B cell (primary cell): ENCODE measurements at regions not wholly inside any gene's neighbourhood (a gene's known extent, or its start where the extent isn't known, plus 50 kb on each side); places are given as distances from the start of the nearest gene placed in this dataset.

ENCODE experiments used
- ATAC-seq: fragments of 200-7000 bp; cut with Tn5 transposase; one replicate; pipeline ENCODE4 v1.10.0; 2021; ENCODE audit warnings: low read depth, mild to moderate bottlenecking, moderate number of reproducible peaks, moderate library complexity
- CTCF ChIA-PET: fragments of 350-600 bp; sonication (Branson Sonifier 250); formaldehyde crosslinking; loops from one replicate; lab custom pipeline; 2021; ENCODE audit warnings: antibody characterized with exemption, inconsistent platforms; lab: Charles Lee
- POLR2A ChIA-PET: fragments of 350-600 bp; sonication (Branson Sonifier 250); formaldehyde crosslinking; loops from one replicate; lab custom pipeline; 2021; ENCODE audit warnings: antibody characterized with exemption; lab: Charles Lee
- DNase-seq: peaks from one replicate; pipeline ENCODE4 v3.0.0; 2013
- H2AFZ ChIP-seq: 2 replicates; pipeline ENCODE4 v1.6.1; 2012; ENCODE audit warnings: mild to moderate bottlenecking, low read depth, low read length; ENCODE audit not compliant: insufficient read depth, poor library complexity, severe bottlenecking
- H3K27ac ChIP-seq, 2 donors: 1 replicate in 1 of 2; 2 replicates in 1 of 2; pipeline ENCODE4 v1.5.1; 2012 to 2013; ENCODE audit warnings: low read length in 2 of 2, mild to moderate bottlenecking in 2 of 2, moderate library complexity in 1 of 2
- H3K27me3 ChIP-seq, 4 experiments: fragments of 200-600 bp in 1 of 4; sonication (generic) in 1 of 4; replicated peaks in 1 of 4; 1 replicate in 2 of 4; 2 replicates in 2 of 4; pipeline versions ENCODE4 v1.6.1 to v1.7.0; 2013 to 2016; ENCODE audit warnings: low read length in 3 of 4, mild to moderate bottlenecking in 2 of 4, mixed read lengths in 1 of 4, moderate library complexity in 1 of 4; ENCODE audit not compliant: insufficient read depth in 4 of 4, control insufficient read depth in 3 of 4; ENCODE audit errors: control extremely low read depth in 1 of 4
- H3K36me3 ChIP-seq, 2 experiments: replicated peaks in 1 of 2; 1 replicate in 1 of 2; 2 replicates in 1 of 2; pipeline versions ENCODE4 v1.6.1 to v1.7.1; 2013; ENCODE audit warnings: low read length in 1 of 2; ENCODE audit not compliant: insufficient read depth in 2 of 2, control insufficient read depth in 1 of 2; ENCODE audit errors: control extremely low read depth in 1 of 2, extremely low read depth in 1 of 2
- H3K4me1 ChIP-seq, 2 donors: fragments of 200-600 bp in 1 of 2; sonication (generic) in 1 of 2; 1 replicate in 1 of 2; 2 replicates in 1 of 2; pipeline versions ENCODE4 v1.5.1 to v1.6.1; 2013 to 2017; ENCODE audit warnings: low read length in 2 of 2; ENCODE audit not compliant: control insufficient read depth in 2 of 2, insufficient read depth in 2 of 2
- H3K4me2 ChIP-seq: replicated peaks from 2 replicates; pipeline ENCODE3; 2012; ENCODE audit warnings: mild to moderate bottlenecking, low read depth, low read length; ENCODE audit not compliant: poor library complexity, severe bottlenecking
- H3K4me3 ChIP-seq, 5 experiments: fragments of 200-600 bp in 1 of 5; sonication (generic) in 1 of 5; 1 replicate in 3 of 5; 2 replicates in 2 of 5; pipeline versions ENCODE4 v1.5.1 to v1.7.0; 2011 to 2016; ENCODE audit warnings: low read length in 4 of 5, mild to moderate bottlenecking in 4 of 5, low read depth in 2 of 5, control low read depth in 1 of 5, moderate library complexity in 1 of 5; ENCODE audit not compliant: insufficient read depth in 1 of 5; ENCODE audit errors: control extremely low read depth in 1 of 5, extremely low read depth in 1 of 5
- H3K79me2 ChIP-seq: fragments of 200-600 bp; sonication (generic); one replicate; pipeline ENCODE4 v1.6.0; 2016; ENCODE audit warnings: low read length; ENCODE audit not compliant: control insufficient read depth, insufficient read depth
- H3K9ac ChIP-seq: fragments of 200-600 bp; sonication (generic); 2 replicates; pipeline ENCODE4 v1.6.1; 2017; ENCODE audit warnings: mild to moderate bottlenecking, low read length, moderate library complexity
- H3K9me3 ChIP-seq, 3 donors: one replicate each; pipeline versions ENCODE4 v1.6.1 to v1.7.1; 2013; ENCODE audit warnings: low read length in 2 of 3; ENCODE audit not compliant: control insufficient read depth in 2 of 3, insufficient read depth in 1 of 3; ENCODE audit errors: control extremely low read depth in 1 of 3
- H4K20me1 ChIP-seq: 2 replicates; pipeline ENCODE4 v1.6.0; 2012; ENCODE audit warnings: mild to moderate bottlenecking, low read length; ENCODE audit not compliant: insufficient read depth, control insufficient read depth, poor library complexity, severe bottlenecking
- H3K27ac Mint-ChIP-seq: one replicate; pipeline ENCODE4 v1.8.0; 2021; ENCODE audit warnings: mixed read lengths
- H3K27me3 Mint-ChIP-seq: one replicate; pipeline ENCODE4 v1.8.0; 2021; ENCODE audit warnings: mixed read lengths
- H3K4me1 Mint-ChIP-seq: one replicate; pipeline ENCODE4 v1.8.0; 2021; ENCODE audit warnings: mixed read lengths
- H3K4me3 Mint-ChIP-seq: one replicate; pipeline ENCODE4 v1.8.0; 2021; ENCODE audit warnings: mixed read lengths
- H3K9me3 Mint-ChIP-seq: one replicate; pipeline ENCODE4 v1.8.0; 2022; ENCODE audit warnings: mixed read lengths; ENCODE audit not compliant: insufficient read depth
- EZH2 ChIP-seq: IDR thresholded peaks from 2 replicates; pipeline ENCODE4 v1.6.1; 2012; ENCODE audit warnings: borderline replicate concordance, low read depth, mild to moderate bottlenecking, moderate library complexity, low read length; ENCODE audit not compliant: insufficient read depth, poor library complexity, severe bottlenecking
- WGBS: methylation state at CpG from one replicate; pipeline ENCODE4 v1.1.5; 2013; ENCODE audit warnings: missing lambda C conversion rate; ENCODE audit not compliant: insufficient coverage; 5-methylcytosine and 5-hydroxymethylcytosine counted together
- intact Hi-C: fragments of 100-400 bp; cut with micrococcal nuclease; formaldehyde crosslinking; loops from one replicate; pipeline ENCODE4 v1.10.0; 2022
- TF ChIP-seq, protein P1 (sequence below): fragments of 200-600 bp; IDR thresholded peaks from one replicate; pipeline ENCODE4 v1.8.0; 2022; ENCODE audit warnings: antibody characterized with exemption, mild to moderate bottlenecking

DNA sequence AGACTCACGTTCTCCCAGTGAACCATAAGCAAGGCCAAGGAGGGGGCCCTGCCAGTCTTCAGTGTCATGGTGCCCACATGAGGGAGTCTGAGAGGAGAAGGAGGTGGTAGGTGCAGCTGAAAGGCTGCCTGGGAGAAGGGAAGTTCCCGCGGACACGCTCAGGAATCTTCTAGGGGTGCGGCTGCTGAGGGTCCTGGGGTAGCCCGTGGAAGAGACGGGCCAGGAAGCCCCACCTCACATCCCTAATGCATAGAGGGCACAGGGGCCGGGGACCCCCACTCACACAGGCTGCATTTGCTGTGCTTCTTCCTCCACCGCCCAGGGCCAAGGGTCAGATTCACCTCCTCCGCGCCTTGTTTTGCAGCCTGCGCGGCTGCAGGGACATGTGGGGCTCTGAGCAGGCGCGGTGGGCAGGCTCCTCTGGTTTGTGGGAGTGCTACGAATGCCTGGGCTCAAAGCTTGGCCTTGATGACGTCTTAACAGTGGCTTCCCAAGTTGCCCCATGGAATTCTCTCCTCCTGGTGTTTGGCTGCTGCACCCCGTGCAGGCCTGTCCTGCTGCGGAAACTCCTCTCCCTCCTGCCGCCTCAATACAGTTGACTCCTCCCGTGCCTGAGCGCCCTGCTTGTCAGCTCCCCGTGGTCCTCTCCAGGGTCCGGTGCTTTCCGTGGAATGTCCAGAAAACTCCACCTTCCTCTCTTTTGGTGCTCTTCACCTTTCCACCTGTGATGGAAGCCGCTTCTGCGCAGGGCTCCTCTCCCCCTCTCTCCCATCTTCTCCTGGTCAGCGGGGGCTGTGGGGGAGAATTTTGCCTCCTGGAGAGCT, 95.7 kb downstream of the VAPA start:
- no peaks in the 10 kb centered on the region for H3K27me3 ChIP-seq
- H3K4me1 Mint-ChIP-seq = peaks cover 4% of the 10 kb centered on the region
- ChIA-PET POLR2A (no interaction called here), CTCF (no interaction called here)
- H3K9me3 Mint-ChIP-seq = no peaks in the 10 kb centered on the region
- no peak for TF ChIP-seq EZH2
- TF ChIP-seq, protein P1, sequence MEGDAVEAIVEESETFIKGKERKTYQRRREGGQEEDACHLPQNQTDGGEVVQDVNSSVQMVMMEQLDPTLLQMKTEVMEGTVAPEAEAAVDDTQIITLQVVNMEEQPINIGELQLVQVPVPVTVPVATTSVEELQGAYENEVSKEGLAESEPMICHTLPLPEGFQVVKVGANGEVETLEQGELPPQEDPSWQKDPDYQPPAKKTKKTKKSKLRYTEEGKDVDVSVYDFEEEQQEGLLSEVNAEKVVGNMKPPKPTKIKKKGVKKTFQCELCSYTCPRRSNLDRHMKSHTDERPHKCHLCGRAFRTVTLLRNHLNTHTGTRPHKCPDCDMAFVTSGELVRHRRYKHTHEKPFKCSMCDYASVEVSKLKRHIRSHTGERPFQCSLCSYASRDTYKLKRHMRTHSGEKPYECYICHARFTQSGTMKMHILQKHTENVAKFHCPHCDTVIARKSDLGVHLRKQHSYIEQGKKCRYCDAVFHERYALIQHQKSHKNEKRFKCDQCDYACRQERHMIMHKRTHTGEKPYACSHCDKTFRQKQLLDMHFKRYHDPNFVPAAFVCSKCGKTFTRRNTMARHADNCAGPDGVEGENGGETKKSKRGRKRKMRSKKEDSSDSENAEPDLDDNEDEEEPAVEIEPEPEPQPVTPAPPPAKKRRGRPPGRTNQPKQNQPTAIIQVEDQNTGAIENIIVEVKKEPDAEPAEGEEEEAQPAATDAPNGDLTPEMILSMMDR = no peak
- intact Hi-C loops = no loop called here
- no peak overlapping the region for H3K9ac ChIP-seq
- DNase-seq (no peak), ATAC-seq (no peak)
- no peaks in the 10 kb centered on the region for H4K20me1 ChIP-seq
- H3K9me3 ChIP-seq = no peaks in the 10 kb centered on the region
- no peak overlapping the region for H3K4me3 Mint-ChIP-seq
- no peak overlapping the region for H3K27ac ChIP-seq
- peaks cover 8% of the 10 kb centered on the region for H3K27me3 Mint-ChIP-seq
- H3K4me1 ChIP-seq = peaks cover 3 to 4% of the 10 kb centered on the region in 2 donors
- WGBS = 95% methylated on average over 19 of the region's 28 CpGs
- H3K4me2 ChIP-seq = no peak overlapping the region
- H3K79me2 ChIP-seq = no peaks in the 10 kb centered on the region
- no peak overlapping the region for H3K4me3 ChIP-seq
- H3K36me3 ChIP-seq = no peaks in the 10 kb centered on the region
- no peak overlapping the region for H3K27ac Mint-ChIP-seq
- no peak overlapping the region for H2AFZ ChIP-seq

DNA sequence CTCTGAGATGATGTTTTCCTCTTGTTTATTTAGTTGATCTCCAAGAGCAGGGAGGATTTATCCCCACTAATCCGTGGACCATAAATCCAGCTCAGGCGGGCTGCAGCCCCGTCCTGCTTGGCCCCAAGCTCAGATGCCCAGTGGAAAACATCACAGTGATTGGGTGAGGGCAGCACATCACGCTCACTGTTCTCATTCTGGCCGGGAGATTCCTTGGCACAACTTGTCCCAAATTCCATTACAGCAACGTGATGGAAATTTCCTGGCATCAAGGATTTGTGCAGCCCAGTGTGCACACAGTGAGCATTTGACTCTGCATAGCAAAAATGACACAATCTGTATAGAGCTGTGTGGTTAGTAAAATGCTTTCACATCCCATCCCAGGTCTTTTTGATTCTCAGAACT, 96.8 kb downstream of the VAPA start:
- no peak overlapping the region for H2AFZ ChIP-seq
- 96% methylated on average over 5 of the region's 6 CpGs for WGBS
- H3K27ac Mint-ChIP-seq = no peak overlapping the region

More for the DNA sequence above, 96.8 kb downstream of the VAPA start:
- Histone ChIP-seq H3K9me3 (no peaks in the 10 kb centered on the region), H3K36me3 (no peaks in the 10 kb centered on the region), H3K4me3 (no peak overlapping the region), H3K27me3 (no peaks in the 10 kb centered on the region), H3K9ac (no peak overlapping the region), H3K4me1 (no peaks in the 10 kb centered on the region), H3K4me2 (no peak overlapping the region), H3K79me2 (no peaks in the 10 kb centered on the region), H3K27ac (no peak overlapping the region), H4K20me1 (no peaks in the 10 kb centered on the region)
- POLR2A ChIA-PET = no interaction called here
- Mint-ChIP-seq H3K27me3 (peaks cover 8% of the 10 kb centered on the region), H3K4me1 (peaks cover 4% of the 10 kb centered on the region), H3K4me3 (no peak overlapping the region), H3K9me3 (no peaks in the 10 kb centered on the region)
- ATAC-seq (no peak), DNase-seq (no peak)
- no peak for TF ChIP-seq EZH2
- TF ChIP-seq, protein P1 = no peak
- CTCF ChIA-PET = no interaction called here
- intact Hi-C loops = no loop called here
